22Rv1 (cell line): ENCODE measurements at regions not wholly inside any gene's neighbourhood (a gene's known extent, or its start where the extent isn't known, plus 50 kb on each side); places are given as distances from the start of the nearest gene placed in this dataset.
"Not testable (repeated sequence)": the region's sequence is repeated elsewhere in the genome, so short reads cannot be mapped to it uniquely, and the experiment has no call there.

ENCODE experiments used
- H3K27ac ChIP-seq: fragments of 450-650 bp; 2 replicates; pipeline ENCODE4 v1.5.1; 2017
- ZFX ChIP-seq: fragments of 450-650 bp; IDR thresholded peaks from 2 replicates; pipeline ENCODE4 v1.6.1; 2017; ENCODE audit warnings: antibody characterized with exemption, borderline replicate concordance
- TF ChIP-seq, protein P1 (sequence below): fragments of 450-650 bp; IDR thresholded peaks from 2 replicates; pipeline ENCODE4 v1.5.1; 2017; ENCODE audit warnings: mild to moderate bottlenecking

DNA sequence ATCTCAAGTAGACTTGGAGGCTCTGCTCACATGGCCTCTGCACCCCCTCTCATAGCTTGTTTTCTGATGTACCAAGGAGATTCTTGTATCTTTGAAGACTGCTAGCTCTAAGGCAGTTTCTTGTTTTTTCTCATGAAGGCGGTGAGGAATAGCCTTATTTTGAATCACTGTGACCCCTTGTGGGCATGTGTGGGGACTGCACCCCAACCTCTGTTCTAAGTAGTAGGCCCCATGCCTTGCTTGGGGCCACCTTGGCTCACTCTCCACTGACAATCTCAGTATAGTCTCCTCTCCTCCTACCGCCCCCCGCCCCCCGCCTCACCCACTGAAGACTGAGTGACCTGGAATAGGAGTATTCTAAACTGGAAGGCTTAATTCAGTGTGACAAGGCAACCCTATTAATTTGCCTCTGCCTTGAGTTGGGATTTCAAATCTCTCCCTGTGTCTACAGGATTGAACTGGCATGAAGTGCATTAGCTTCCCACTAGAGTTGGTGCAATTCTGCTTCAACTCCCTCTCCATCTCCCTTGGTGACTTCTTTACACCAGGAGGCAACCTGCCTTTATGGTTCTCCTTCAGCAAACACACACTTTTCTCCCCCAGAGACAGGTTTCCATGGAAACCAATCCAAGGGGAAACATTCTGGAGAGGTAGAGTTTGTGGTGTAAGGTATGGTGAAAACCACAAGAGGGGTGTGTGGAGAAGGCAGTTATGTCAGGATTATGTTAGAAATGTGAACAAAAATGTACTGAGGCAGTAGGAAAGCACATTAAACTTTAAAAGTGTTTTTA lies 75.4 kb upstream of the ECI2 start:
- H3K27ac ChIP-seq: no peak overlapping the region
- TF ChIP-seq, protein P1, sequence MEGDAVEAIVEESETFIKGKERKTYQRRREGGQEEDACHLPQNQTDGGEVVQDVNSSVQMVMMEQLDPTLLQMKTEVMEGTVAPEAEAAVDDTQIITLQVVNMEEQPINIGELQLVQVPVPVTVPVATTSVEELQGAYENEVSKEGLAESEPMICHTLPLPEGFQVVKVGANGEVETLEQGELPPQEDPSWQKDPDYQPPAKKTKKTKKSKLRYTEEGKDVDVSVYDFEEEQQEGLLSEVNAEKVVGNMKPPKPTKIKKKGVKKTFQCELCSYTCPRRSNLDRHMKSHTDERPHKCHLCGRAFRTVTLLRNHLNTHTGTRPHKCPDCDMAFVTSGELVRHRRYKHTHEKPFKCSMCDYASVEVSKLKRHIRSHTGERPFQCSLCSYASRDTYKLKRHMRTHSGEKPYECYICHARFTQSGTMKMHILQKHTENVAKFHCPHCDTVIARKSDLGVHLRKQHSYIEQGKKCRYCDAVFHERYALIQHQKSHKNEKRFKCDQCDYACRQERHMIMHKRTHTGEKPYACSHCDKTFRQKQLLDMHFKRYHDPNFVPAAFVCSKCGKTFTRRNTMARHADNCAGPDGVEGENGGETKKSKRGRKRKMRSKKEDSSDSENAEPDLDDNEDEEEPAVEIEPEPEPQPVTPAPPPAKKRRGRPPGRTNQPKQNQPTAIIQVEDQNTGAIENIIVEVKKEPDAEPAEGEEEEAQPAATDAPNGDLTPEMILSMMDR: peak; percentile 69
- no peak for TF ChIP-seq ZFX

GRCh38 chr6:4209196-4209595 lies 73.8 kb upstream of the ECI2 start:
- TF ChIP-seq, protein P1: no peak
- no peak for TF ChIP-seq ZFX
- no peak overlapping the region for H3K27ac ChIP-seq

DNA sequence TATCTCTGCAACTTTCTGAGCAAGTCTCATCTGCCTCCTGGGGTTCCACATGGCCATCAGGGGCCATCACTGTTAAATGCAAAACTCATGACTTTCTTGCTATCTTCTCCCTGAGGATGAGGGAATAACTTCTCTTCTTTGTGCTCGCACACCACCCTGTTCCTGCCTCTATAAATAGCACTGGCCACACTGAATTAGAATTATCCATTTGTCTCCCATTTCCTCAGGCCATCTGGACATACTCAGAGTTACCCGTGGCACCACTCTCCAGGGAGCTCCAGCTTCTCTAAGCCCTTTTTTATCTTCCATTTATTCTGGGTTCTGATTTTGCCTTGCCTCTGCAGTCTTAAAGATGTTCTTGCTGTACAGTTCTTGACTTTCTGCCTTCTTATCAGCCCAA lies 72.8 kb upstream of the ECI2 start:
- TF ChIP-seq ZFX: no peak
- TF ChIP-seq, protein P1: no peak
- H3K27ac ChIP-seq: no peak overlapping the region

DNA sequence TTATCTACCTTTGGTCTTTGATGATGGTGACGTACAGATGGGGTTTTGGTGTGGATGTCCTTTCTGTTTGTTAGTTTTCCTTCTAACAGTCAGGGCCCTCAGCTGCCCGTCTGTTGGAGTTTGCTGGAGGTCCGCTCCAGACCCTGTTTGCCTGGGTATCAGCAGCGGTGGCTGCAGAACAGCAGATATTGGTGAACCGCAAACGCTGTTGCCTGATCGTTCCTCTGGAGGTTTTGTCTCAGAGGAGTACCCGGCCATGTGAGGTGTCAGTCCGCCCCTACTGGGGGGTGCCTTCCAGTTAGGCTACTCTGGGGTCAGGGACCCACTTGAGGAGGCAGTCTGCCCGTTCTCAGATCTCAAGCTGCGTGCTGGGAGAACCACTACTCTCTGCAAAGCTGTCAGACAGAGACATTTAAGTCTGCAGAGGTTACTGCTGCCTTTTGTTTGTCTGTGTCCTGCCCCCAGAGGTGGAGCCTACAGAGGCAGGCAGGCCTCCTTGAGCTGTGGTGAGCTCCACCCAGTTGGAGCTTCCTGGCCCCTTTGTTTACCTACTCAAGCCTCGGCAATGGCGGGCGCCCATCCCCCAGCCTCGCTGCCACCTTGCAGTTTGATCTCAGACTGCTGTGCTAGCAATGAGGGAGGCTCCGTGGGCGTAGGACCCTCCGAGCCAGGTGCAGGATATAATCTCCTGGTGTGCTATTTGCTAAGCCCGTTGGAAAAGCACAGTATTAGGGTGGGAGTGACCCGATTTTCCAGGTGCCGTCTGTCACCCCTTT lies 68.5 kb upstream of the ECI2 start:
- not testable (repeated sequence) for H3K27ac ChIP-seq

- no peak overlapping the region for H3K27ac ChIP-seq
- no peak for TF ChIP-seq ZFX
- TF ChIP-seq, protein P1: no peak
These were observed 57.3 kb upstream of the ECI2 start for GRCh38 chr6:4192627-4193026.

GRCh38 chr6:4192173-4192572 lies 56.8 kb upstream of the ECI2 start:
- H3K27ac ChIP-seq: no peak overlapping the region
- TF ChIP-seq ZFX: no peak
- TF ChIP-seq, protein P1: no peak

DNA sequence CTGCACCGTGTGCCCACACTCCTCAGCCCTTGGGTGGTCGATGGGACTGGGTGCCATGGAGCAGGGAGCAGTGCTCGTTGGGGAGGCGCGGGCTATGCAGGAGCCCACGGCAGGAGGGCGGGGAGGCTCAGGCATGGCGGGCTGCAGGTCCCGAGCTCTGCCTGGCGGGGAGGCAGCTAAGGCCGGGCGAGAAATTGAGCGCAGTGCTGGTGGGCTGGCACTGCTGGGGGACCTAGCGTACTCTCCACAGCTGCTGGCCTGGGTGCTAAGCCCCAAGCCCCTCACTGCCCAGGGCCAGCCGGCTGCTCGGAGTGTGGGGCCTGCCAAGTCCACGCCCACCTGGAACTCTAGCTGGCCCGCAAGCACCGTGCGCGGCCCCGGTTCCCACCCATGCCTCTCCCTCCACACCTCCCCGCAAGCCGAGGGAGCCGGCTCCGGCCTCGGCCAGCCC lies 55.9 kb upstream of the ECI2 start:
- no peak for TF ChIP-seq ZFX
- TF ChIP-seq, protein P1: no peak
- no peak overlapping the region for H3K27ac ChIP-seq
